ENCODE measurements at regions not wholly inside any gene's neighbourhood (a gene's known extent, or its start where the extent isn't known, plus 50 kb on each side); places are given as distances from the start of the nearest gene placed in this dataset.
A peak's percentile ranks its signal among the peaks of the same experiment; 100 is the strongest.
"Not testable (repeated sequence)": the region's sequence is repeated elsewhere in the genome, so short reads cannot be mapped to it uniquely, and the experiment has no call there.

DNA sequence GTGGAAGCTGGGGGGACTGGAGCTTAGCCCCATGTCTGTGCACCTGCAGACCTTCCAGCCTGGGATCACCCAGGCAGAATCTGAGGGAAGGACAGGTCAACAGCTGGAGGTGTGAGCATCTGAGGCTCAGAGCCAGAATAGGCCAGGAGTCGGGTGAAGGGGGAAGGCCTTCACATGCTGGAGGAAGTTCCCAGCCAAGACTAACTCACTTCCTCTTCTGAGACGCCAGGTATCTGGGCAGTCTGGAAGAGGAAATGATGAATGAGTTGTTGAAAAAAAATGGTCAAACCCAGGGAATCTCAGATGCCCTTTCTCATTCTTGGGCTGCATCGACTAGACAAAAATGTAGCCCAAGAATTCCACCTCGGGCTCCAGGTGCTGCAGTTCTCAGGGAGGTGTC lies 73.6 kb upstream of the TIAM2 start:
- no peak for DNase-seq

DNA sequence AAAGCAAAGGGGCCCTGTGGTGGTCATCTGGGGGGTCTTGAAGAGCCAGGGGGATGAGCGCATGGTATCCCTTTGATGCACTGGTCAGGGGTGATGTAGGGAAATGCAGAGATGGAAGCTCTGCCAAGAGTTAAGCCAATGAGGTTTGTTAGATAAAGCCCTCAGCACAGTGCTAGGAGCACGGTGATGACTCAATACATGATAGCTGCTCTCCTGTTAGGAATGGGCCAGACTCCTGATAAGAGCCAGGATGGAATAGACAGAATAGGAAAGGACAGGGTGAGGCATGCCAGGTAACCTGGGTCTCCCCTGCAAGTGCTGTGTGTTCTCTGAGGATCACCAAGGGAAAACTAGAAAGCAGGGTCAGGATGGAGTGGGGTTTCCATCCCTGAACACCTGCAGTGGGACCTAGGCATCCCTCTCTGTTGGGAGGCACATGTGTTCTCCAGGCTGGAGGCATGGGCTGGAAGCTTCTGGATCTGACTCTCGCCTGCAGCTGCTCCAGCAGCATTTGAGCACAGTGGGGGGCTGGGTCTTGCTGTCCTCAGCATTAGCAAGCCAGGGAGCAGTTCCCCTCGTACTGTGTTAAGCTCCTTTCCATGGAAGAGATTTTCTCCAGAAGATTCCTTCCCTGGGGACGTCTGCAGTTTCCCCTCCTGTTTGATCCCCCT lies 71.8 kb upstream of the TIAM2 start:
- DNase-seq = peak in 1 of 56 donors; percentile 2

DNA sequence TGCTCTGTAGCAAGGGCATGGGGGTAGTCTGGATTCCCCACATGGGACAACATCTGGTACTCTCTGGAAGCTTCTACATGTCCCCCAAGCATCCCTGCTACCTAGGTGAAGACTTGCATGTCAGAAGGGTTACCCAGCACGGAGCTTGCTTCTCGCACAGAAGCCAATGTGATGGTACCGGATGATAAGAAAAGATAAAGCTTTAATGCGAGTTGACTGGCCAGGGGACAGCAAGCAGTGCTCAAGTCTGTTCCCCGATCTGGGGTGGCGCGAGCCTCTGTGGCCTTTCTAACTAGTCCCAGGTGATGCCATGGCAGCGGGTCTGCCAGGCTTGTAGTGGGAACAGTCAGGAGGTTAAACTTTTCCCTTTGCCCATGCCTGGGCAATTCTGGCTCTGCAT lies 70.0 kb upstream of the TIAM2 start:
- DNase-seq = no peak

DNA sequence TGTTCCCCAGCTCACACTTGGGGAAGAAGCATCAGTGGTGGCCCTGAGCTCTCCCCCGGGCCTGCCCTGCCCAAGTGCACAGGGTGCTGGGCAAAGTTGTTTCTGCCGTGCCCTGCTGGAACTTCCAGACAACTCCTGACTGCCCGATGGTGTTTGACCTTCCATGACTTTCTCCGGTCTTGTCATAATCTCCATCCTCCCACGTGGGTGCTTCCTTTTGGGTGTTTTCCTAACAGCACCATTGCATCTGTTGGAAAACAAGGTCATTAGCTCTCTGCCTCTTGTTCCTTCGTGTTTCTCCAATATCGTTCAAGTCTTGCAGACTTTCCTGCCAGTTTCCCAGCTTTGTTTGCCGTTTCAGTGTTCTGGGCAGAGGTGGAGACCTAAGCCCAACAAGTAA lies 68.7 kb upstream of the TIAM2 start:
- DNase-seq = no peak

DNA sequence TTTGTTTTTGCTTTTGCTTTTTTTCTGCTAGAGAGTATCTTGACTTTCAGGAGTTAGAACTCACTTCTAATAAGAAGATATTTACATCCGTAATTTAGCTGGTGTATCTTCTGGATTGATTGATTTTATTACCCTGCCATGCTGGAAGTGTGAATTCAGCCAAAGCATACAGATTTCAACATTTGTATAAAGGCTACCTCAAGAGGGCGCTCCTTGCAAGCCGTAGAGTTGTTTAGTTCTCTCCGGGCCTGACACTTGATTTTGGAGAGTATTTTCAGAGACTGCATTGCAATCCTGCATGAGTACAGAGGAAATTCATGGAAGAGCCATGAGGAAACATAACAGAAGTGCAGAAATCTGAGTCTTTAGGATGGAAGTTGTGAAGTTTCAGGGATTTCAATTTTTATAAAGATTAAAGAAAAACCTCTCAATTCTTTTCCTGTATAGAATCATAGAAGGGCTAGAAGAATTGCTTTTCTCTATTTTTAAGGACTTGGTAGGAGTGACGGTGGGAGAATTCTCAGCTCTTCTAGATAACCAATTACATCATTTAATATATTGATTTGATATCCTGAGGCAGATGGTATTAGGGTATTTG lies 66.7 kb upstream of the TIAM2 start:
- DNase-seq = peak in 33 of 56 donors; percentile 2 to 79 (median 28)

DNA sequence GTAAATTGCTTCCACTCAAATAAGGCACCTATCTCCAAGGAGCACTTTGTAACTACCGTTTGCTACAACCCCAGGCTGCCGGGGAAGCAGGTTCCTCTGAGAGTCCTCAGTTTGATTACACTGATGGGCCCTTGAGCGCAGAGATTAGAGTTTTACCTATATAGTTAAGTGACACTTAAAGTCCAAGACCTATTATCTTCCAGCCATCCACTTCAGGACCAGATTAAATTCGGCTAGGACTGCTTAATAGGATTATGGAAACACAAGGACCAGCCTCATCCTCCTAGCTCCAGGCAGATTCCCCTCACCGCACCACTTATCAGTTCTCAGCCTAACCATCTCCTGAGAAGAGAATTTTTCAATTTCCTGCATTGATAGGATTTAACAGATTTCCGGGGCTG lies 64.7 kb upstream of the TIAM2 start:
- DNase-seq = no peak

DNA sequence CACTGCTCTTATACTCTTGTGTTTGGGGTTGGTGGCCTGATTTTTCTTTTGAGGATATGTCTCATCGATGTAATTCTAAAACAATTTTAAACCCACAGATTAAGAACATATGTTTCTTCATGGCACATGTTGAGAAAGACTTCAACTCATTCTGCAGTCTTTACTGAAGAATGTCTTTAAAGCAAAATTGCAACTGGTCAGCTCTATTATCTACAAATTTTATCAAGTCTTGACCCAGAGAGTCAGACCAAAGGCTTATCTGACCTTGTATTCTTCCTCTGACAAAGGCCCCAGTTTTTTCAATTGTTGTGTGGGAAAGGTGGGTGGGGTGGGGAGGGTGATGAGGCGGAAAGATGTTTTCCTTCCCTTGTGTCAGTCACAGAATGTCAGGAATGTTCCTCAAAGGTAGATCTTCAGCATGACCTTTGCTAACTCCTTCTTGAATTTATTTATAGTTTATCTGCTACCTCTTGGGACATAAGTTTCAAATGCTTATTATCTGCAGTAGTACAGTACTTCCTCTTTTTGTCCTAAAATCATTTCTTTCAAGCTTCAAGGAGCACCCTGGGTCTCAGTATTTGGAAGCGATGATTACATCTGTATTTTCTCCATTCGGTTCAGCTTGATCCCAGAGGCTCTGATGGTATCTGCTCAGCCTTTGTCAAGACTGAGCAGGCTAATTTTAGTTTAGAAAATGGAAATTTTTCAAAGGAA lies 63.2 kb upstream of the TIAM2 start:
- no peak for DNase-seq

DNA sequence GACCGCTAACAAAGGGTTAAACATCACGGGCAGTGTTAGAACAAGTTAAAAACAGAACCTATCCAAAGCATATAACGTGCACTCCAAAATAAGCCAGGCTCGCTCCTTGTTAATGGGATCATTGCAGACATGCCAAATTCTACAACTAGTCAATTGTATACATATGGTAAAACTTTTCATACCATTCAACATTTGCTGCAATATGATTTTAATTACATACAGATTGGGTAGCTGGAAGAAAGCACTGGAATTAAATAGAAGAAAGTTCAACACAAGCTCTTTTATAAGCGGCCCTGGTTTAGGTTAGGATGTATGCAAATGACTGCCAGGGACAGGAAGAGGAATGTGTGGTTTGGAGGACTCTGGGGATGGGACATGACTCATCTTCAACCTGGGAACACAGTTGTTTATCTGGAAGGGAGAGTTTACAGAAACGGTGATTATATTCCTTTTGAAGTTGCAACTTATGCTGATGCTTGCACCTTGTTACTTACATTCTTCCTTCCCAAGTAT lies 62.5 kb upstream of the TIAM2 start:
- DNase-seq = no peak

DNA sequence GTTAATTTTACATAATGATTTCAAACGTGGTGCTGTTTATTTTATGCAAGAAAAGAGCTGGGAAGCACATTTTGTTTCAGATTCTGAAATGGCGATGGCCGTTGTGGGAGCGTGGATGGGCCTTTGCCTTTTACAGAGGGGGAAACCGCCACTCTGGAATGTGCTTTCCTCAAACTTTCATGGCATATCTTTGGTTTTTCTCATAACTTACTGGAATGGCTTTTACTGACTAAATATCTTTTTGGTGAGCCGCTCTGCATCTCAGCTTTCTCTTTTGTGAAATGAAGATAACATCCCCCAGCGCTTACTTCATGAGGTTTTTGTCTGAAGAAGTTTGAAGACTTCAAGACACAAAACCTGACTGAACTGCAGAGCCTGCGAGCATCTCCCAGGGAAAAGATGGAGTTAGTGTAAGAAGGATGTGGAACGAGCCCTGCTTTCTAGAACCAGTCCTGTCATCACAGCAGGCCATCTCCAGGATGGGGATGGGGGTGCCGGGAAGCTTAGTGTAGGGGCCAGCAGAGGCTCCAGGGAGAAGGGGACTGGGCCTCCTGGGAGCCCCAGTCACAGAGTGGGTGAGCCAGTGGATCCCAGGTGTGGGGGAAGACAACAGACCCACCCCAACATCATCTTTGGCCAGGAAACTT lies 61.8 kb upstream of the TIAM2 start:
- no peak for DNase-seq

DNA sequence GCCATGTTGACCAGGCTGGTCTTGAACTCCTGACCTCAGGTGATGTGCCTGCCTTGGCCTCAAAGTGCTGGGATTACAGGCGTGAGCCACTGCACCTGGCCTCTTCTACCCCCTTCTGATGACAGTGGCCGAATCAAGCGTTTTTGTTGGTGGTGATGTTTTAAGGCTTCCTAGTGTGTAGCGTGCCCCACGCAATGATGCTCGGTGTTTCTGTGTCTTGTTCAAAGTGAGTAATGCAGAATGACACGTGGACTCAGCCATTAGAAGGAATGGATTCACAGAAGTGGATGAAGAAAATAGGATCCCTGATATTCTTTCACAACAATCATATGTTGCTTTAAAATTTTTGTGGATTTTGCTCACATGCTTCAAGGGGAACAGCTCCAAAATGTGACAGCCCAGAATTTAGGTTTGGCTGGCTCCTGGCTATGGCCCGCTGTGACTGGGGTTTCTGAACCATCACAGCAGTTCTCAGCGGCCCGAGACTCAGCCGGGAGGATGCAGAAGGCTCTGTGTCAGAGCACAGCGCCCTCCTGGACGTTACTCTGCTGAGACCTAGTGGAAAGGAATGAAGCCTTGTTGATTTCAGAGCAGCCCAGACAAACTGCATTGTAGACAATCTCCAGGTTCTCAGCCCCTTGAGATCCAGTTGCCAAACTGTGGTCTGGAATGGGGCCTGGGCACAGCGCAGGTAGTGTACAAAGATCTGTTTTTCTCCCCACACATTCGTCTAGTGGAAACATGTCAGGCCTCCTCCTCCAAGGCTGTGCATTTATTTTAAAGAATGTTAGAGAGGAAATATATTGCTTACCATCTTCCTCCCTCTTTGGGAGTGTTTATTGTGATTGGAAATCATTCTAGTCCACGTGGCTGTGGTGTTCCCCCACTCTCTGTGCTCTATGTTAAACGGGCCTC lies 57.6 kb upstream of the TIAM2 start:
- DNase-seq = no peak

DNA sequence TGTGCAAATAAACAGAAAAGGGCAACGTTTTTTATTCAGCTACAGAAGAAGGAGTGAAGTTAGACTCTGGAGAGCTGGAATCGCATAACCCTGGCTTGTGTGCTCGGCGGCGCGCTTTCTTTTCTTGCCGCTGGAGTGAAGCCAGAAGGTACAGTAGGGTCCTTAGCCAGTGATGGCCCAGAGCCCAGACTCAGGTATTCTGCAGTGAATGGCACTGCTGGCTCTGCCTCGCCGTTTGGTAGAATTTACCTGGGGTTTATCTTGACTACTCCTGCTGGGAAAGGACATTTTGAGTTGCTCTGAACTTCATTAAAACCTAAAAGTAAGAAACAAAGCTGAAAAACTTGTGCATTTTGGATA lies 56.9 kb upstream of the TIAM2 start:
- no peak for DNase-seq

DNA sequence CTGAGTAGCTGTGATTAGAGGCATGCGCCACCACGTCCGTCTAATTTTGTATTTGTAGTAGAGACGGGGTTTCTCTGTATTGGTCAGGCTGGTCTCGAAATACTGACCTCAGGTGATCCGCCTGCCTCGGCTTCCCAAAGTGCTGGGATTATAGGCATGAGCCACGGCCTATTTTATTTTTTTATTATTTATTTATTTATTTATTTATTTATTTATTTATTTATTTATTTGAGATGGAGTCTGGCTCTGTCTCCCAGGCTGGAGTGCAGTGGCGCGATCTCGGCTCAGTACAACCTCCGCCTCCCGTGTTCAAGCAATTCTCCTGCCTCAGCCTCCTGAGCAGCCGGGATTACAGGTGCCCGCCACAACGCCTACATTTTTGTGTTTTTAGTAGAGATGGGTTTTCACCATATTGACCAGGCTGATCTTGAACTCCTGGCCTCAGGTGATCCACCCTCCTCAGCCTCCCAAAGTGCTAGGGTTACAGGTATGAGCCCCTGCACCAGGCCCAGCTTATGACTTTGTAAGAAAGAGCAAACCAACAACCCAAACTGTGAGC lies 56.3 kb upstream of the TIAM2 start:
- not testable (repeated sequence) for DNase-seq

DNA sequence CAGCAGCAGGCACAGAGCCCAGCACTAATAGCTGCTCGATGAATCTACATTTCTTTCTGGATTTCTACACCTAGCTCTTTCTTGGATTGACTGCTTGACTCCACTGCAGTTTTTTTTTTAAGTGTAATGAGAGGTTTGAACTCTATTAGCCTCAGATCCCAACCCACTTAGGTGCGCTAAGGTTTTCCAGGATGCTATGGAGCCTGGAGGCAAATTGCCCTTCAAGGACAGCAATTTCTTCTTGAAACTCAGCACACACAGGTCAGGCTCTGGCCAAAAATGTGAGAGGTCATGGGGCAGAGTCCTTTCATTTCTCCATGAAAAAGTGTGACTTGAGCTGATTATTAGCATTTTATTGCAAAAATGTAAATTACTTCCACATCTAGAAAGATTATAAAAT lies 52.3 kb upstream of the TIAM2 start:
- no peak for DNase-seq

DNA sequence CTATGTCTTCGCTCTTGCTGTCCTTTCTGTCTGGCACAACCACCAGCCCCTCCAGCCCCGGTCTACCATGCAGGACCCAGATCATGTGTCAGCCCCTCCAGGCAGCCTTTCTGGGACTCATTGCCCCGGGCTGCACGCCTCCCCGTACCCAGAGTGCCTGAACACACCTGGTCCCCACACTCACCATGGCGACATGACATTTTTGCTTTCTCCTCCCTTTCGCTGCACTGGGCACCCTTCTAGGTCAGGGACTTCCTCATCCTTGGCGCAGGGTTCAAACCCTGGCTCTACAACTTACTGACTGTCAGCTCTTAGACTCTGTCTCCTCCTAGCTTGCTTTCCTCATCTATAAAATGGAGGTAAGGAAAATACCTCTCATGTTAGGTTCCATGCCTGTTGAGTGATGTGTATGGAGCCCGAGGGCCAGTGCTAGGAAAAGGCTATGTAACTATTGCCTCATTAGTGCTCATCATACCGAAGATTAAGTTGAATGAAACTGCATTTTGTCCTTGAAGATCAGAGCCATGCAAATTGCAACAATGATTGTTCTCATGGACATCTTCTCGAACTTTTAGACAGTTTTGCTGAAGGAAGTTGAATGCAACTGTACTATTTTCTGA lies 49.7 kb upstream of the TIAM2 start:
- no peak for DNase-seq

Measured in nucleus accumbens (tissue), 56 donors.